ENCODE measurements at regions not wholly inside any gene's neighbourhood (a gene's known extent, or its start where the extent isn't known, plus 50 kb on each side); places are given as distances from the start of the nearest gene placed in this dataset.

DNA sequence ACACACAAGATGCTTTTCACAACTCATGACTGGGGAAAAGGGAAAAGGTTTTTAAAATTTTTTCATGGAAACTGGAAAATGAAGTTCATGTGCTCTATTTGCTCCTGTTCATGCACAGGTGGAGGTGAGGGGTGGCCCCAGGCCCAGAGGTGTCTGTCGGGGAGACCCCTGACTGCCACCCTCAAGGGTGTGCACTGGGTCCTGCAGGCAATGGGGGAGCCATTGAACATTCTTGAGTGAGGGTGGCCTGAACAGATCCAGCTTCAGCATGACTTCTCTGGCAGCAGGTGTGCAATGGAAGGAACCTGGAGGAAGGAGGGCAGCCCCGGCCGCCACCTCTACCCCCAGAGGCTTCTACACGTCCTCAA, 145.3 kb upstream of the IQSEC1 start:
- ChIA-PET CTCF (no interaction called here), POLR2A (ENCODE audit: unreplicated experiment) (interaction anchor here (0.7 kb wide), 2 partner anchors 25 to 509 kb away, joined by 3 read pairs; no protein-coding TSS in a partner anchor)
- no peak for TF ChIP-seq EZH2 (IDR thresholded peaks at IDR 0.05; ENCODE audit: low read depth)
- TF ChIP-seq, protein P1, sequence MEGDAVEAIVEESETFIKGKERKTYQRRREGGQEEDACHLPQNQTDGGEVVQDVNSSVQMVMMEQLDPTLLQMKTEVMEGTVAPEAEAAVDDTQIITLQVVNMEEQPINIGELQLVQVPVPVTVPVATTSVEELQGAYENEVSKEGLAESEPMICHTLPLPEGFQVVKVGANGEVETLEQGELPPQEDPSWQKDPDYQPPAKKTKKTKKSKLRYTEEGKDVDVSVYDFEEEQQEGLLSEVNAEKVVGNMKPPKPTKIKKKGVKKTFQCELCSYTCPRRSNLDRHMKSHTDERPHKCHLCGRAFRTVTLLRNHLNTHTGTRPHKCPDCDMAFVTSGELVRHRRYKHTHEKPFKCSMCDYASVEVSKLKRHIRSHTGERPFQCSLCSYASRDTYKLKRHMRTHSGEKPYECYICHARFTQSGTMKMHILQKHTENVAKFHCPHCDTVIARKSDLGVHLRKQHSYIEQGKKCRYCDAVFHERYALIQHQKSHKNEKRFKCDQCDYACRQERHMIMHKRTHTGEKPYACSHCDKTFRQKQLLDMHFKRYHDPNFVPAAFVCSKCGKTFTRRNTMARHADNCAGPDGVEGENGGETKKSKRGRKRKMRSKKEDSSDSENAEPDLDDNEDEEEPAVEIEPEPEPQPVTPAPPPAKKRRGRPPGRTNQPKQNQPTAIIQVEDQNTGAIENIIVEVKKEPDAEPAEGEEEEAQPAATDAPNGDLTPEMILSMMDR (conservative IDR thresholded peaks at IDR 0.05), result no peak
- 0 out of 2 replicates have a peak, but pooled peaks cover 6% of the 10 kb centered on the region for H3K79me2 ChIP-seq (ENCODE audit: low read depth)
- peaks cover 58% of the 10 kb centered on the region for H3K4me1 ChIP-seq (replicated peaks; ENCODE audit: insufficient read depth)
- H3K36me3 ChIP-seq (ENCODE audit: low read depth), result no peaks in the 10 kb centered on the region
- H3K27me3 ChIP-seq (ENCODE audit: insufficient read depth, low read depth), result no peaks in the 10 kb centered on the region
- no peak overlapping the region for H3K4me3 ChIP-seq
- H2AFZ ChIP-seq, result no peak overlapping the region
- no peaks in the 10 kb centered on the region for H3K9me2 ChIP-seq (ENCODE audit: insufficient read depth)
- no peak for DNase-seq
- H4K20me1 ChIP-seq (ENCODE audit: insufficient read depth), result no peaks in the 10 kb centered on the region
- H3K9me3 ChIP-seq (ENCODE audit: insufficient read depth, low read depth), result no peaks in the 10 kb centered on the region
- H3F3A ChIP-seq (ENCODE audit: insufficient read depth, low read depth), result peaks cover 24% of the 10 kb centered on the region
- BruUV-seq (replicated peaks), result no TSS peak
- intact Hi-C loops (cut with micrococcal nuclease; ENCODE audit: unreplicated experiment), result loop anchor here (1.0 to 10.0 kb wide), 4 partner anchors 25 to 236 kb away; no protein-coding TSS in a partner anchor
- H3K27ac ChIP-seq, result peak overlapping the region; percentile 60
- H3K4me2 ChIP-seq, result 0 out of 2 replicates have a peak overlapping the region, but pooled peaks have one; percentile 11

DNA sequence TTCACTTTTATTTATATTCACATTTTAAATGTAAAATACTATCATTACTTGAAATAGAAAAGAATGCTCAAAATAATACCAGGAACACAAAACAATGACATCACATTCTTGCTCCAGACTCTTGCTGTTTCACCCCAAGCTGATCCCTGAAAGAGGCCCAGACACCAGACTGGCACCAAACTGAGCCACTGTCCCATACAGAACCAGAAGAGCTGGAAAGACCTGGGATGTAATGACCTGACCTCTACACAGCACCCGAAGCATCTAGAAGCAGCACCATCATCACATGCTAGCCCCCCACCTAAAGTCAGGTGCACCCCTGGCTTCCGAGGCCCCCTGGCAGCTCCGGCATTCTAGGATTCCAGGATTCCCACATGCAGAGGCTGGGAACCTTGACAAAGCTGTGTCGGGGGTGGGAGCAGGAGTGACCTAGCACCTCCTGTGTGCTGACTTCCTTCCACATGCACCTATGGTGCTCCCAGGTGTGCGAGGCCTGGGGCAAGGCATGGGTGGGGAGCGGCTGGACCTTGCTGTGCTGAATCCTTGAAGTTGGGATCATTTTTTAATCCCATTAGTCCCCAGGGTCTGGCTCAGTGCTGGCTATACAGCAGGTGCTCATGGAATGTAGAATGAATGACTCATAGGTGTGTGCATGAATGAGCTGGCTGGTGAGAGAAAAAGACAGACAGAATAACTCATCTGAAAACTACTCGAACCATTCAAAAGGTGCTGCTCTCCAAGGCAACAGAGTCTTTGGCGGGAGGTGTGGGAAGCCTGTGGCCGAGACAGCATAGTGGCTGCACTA, 144.7 kb upstream of the IQSEC1 start:
- no peak overlapping the region for H3K4me3 ChIP-seq
- peak overlapping the region; percentile 59 for H3K4me2 ChIP-seq
- TF ChIP-seq, protein P1 (conservative IDR thresholded peaks at IDR 0.05), result no peak
- no peak for TF ChIP-seq EZH2 (IDR thresholded peaks at IDR 0.05; ENCODE audit: low read depth)
- BruUV-seq (replicated peaks), result no TSS peak
- peaks cover 24% of the 10 kb centered on the region for H3F3A ChIP-seq (ENCODE audit: insufficient read depth, low read depth)
- DNase-seq, result peak; percentile 84 to 98
- intact Hi-C loops (cut with micrococcal nuclease; ENCODE audit: unreplicated experiment), result loop anchor here (1.0 to 10.0 kb wide), 4 partner anchors 25 to 237 kb away; no protein-coding TSS in a partner anchor
- no peaks in the 10 kb centered on the region for H3K27me3 ChIP-seq (ENCODE audit: insufficient read depth, low read depth)
- ChIA-PET POLR2A (ENCODE audit: unreplicated experiment) (interaction anchor here (0.7 kb wide), 2 partner anchors 24 to 508 kb away, joined by 3 read pairs; no protein-coding TSS in a partner anchor), CTCF (no interaction called here)
- H3K27ac ChIP-seq, result peak overlapping the region; percentile 86
- H3K9me3 ChIP-seq (ENCODE audit: insufficient read depth, low read depth), result no peaks in the 10 kb centered on the region
- H4K20me1 ChIP-seq (ENCODE audit: insufficient read depth), result no peaks in the 10 kb centered on the region
- no peak overlapping the region for H2AFZ ChIP-seq
- no peaks in the 10 kb centered on the region for H3K9me2 ChIP-seq (ENCODE audit: insufficient read depth)
- H3K4me1 ChIP-seq (replicated peaks; ENCODE audit: insufficient read depth), result peaks cover 58% of the 10 kb centered on the region
- 0 out of 2 replicates have a peak, but pooled peaks cover 6% of the 10 kb centered on the region for H3K79me2 ChIP-seq (ENCODE audit: low read depth)
- H3K36me3 ChIP-seq (ENCODE audit: low read depth), result no peaks in the 10 kb centered on the region

DNA sequence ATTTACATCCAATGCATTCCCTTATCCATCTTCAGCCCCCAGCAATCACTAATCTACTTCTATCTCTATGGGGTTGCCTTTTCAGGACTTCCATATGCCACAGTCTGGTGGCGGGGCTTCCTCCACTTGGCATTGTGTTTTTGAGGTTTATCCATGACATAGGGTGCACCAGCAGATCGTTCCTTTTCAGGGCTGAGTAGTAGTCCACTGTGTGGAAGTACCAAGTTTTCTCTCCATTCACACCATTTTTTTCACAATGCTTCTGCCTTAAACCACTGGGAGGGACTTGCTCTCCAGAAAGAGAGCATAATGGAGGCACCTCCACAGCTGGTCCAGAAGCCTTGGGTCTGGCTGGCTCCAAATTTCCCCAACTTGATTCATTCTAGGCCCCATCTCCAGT, 144.0 kb upstream of the IQSEC1 start:
- H3F3A ChIP-seq (ENCODE audit: insufficient read depth, low read depth), result peaks cover 24% of the 10 kb centered on the region
- no peak overlapping the region for H2AFZ ChIP-seq
- TF ChIP-seq, protein P1 (conservative IDR thresholded peaks at IDR 0.05), result no peak
- no peak for TF ChIP-seq EZH2 (IDR thresholded peaks at IDR 0.05; ENCODE audit: low read depth)
- H3K27me3 ChIP-seq (ENCODE audit: insufficient read depth, low read depth), result no peaks in the 10 kb centered on the region
- no TSS peak for BruUV-seq (replicated peaks)
- no peaks in the 10 kb centered on the region for H4K20me1 ChIP-seq (ENCODE audit: insufficient read depth)
- no peaks in the 10 kb centered on the region for H3K36me3 ChIP-seq (ENCODE audit: low read depth)
- intact Hi-C loops (cut with micrococcal nuclease; ENCODE audit: unreplicated experiment), result loop anchor here (5.0 to 10.0 kb wide), 3 partner anchors 62 to 238 kb away; no protein-coding TSS in a partner anchor
- peak overlapping the region; percentile 59 for H3K4me2 ChIP-seq
- no peak overlapping the region for H3K4me3 ChIP-seq
- DNase-seq, result no peak
- no peaks in the 10 kb centered on the region for H3K9me2 ChIP-seq (ENCODE audit: insufficient read depth)
- ChIA-PET POLR2A (ENCODE audit: unreplicated experiment) (no interaction called here), CTCF (no interaction called here)
- no peaks in the 10 kb centered on the region for H3K9me3 ChIP-seq (ENCODE audit: insufficient read depth, low read depth)
- H3K27ac ChIP-seq, result peak overlapping the region; percentile 86
- H3K79me2 ChIP-seq (ENCODE audit: low read depth), result 0 out of 2 replicates have a peak, but pooled peaks cover 6% of the 10 kb centered on the region
- H3K4me1 ChIP-seq (replicated peaks; ENCODE audit: insufficient read depth), result peaks cover 58% of the 10 kb centered on the region
